NT2/D1 (cell line): ENCODE measurements at regions not wholly inside any gene's neighbourhood (a gene's known extent, or its start where the extent isn't known, plus 50 kb on each side); places are given as distances from the start of the nearest gene placed in this dataset.

Source experiments
- SUZ12 ChIP-seq: IDR thresholded peaks from 2 replicates; pipeline ENCODE4 v1.6.1; 2011; ENCODE audit not compliant: insufficient read length, insufficient read depth; ENCODE audit errors: extremely low read depth
- YY1 ChIP-seq: IDR thresholded peaks from 2 replicates; pipeline ENCODE4 v1.6.1; 2011; ENCODE audit not compliant: insufficient read length, insufficient read depth
- ZNF274 ChIP-seq: IDR thresholded peaks from 2 replicates; pipeline ENCODE4 v1.6.1; 2011; ENCODE audit warnings: mild to moderate bottlenecking, low read depth, low read length

GRCh38 chr5:67575087-67575486, 378.5 kb upstream of the CD180 start:
- TF ChIP-seq YY1 (no peak), ZNF274 (no peak), SUZ12 (no peak)
